PFSK-1 (cell line): ENCODE measurements at regions not wholly inside any gene's neighbourhood (a gene's known extent, or its start where the extent isn't known, plus 50 kb on each side); places are given as distances from the start of the nearest gene placed in this dataset.

Experiments
- POLR2AphosphoS5 ChIP-seq: IDR thresholded peaks from 2 replicates; pipeline ENCODE4 v1.6.1; 2012; ENCODE audit warnings: low read depth, mild to moderate bottlenecking, control low read depth, low read length, moderate library complexity
- REST ChIP-seq, 2 experiments: IDR thresholded peaks; 2 replicates each; pipeline versions ENCODE4 v1.6.1 to v1.8.0; 2011 to 2012; ENCODE audit warnings: low read depth in 2 of 2, low read length in 2 of 2, control low read depth in 1 of 2, inconsistent platforms in 1 of 2, mild to moderate bottlenecking in 1 of 2, moderate library complexity in 1 of 2; ENCODE audit not compliant: insufficient read depth in 1 of 2

DNA sequence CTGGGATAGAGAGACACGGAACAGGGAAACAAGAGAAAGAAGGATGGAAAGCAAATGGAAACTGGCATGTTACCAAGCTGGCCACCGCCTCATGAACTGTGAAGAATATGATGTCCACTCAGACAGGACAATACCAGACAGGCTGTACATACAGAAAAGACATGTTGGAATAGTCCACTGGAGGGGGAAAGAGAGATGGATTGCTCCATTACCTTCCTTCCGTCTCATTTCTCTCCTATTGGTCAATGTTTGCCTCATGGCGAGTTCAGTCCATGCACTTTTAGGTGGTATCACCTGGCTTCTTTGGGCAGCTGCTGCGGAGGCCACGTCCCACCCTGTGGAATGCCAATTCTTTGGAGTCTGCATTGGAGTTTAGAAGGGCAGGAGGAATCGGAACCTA is 166.4 kb downstream of the AEBP2 start:
- TF ChIP-seq REST (IDR thresholded peaks at IDR 0.05; ENCODE audit: insufficient read depth in 1 of 2, low read depth in 2 of 2, low read length in 2 of 2) (no peak), POLR2AphosphoS5 (no peak)
